A549 (cell line): ENCODE measurements at regions not wholly inside any gene's neighbourhood (a gene's known extent, or its start where the extent isn't known, plus 50 kb on each side); places are given as distances from the start of the nearest gene placed in this dataset.

ENCODE experiments used
- ATAC-seq, 2 experiments: fragments of 200-7000 bp in 1 of 2; fragments of >200 bp in 1 of 2; cut with Nextera tagmentation in 1 of 2; cut with Tn5 transposase in 1 of 2; 3 replicates each; pipeline versions ENCODE4 v1.8.0 to v1.9.1; 2018 to 2020; ENCODE audit warnings: mild to moderate bottlenecking in 1 of 2, moderate library complexity in 1 of 2
- CTCF ChIA-PET: fragments of 300-600 bp; sonication (Branson Sonifier 250); formaldehyde crosslinking; extraction: SDS; loops from one replicate; lab custom pipeline; 2021; ENCODE audit warnings: antibody characterized with exemption, inconsistent platforms; lab: Yijun Ruan, JAX
- POLR2A ChIA-PET: fragments of 350-600 bp; formaldehyde crosslinking; extraction: SDS; loops from one replicate; lab custom pipeline; 2021; ENCODE audit warnings: antibody characterized with exemption, inconsistent platforms; lab: Yijun Ruan, JAX
- DNase-seq, 2 experiments: peaks; one replicate each; pipeline versions ENCODE4 v3.0.0 to v3.0.0-alpha.2; 2011 to 2016; ENCODE audit warnings: low read depth in 1 of 2, low spot score in 1 of 2
- FAIRE-seq: peaks from 2 replicates; lab custom pipeline; 2011; peaks lifted over from hg19 to GRCh38; lab: Jason Lieb, UNC
- H3K27ac ChIP-seq, 2 experiments: fragments of >200 bp; sonication (Bioruptor Twin); formaldehyde crosslinking; 3 replicates each; pipeline ENCODE4 v1.5.1; 2016 to 2017
- H3K4me1 ChIP-seq: fragments of >200 bp; sonication (Bioruptor Twin); formaldehyde crosslinking; 3 replicates; pipeline ENCODE4 v1.6.1; 2016
- H3K4me2 ChIP-seq: fragments of >200 bp; sonication (Bioruptor Twin); formaldehyde crosslinking; 3 replicates; pipeline ENCODE4 v1.6.1; 2016
- H3K4me3 ChIP-seq: fragments of >200 bp; sonication (Bioruptor Twin); formaldehyde crosslinking; 3 replicates; pipeline ENCODE4 v1.5.1; 2016
- H3K9me3 ChIP-seq: fragments of >200 bp; sonication (Bioruptor Twin); formaldehyde crosslinking; 3 replicates; pipeline ENCODE4 v1.6.1; 2016
- BCL3 ChIP-seq: fragments of >200 bp; sonication (Bioruptor Twin); formaldehyde crosslinking; IDR thresholded peaks from 3 replicates; pipeline ENCODE4 v1.6.1; 2016
- CEBPB ChIP-seq, 2 experiments: fragments of >200 bp in 1 of 2; sonication (Bioruptor Twin) in 1 of 2; formaldehyde crosslinking in 1 of 2; IDR thresholded peaks; 2 replicates each; pipeline ENCODE4 v1.6.1; 2012 to 2016
- EP300 ChIP-seq, 2 experiments: fragments of >200 bp; sonication (Bioruptor Twin); formaldehyde crosslinking; IDR thresholded peaks; 2 replicates in 1 of 2; 3 replicates in 1 of 2; pipeline ENCODE4 v1.6.1; 2016 to 2017
- ESRRA ChIP-seq: fragments of 150-350 bp; IDR thresholded peaks from 2 replicates; pipeline ENCODE4 v1.6.1; 2014; ENCODE audit warnings: mild to moderate bottlenecking, low read length, borderline replicate concordance
- FOXS1 ChIP-seq: fragments of 250-450 bp; sonication (Bioruptor Pico); IDR thresholded peaks from 2 replicates; pipeline ENCODE4 v1.5.0; 2020; ENCODE audit warnings: mild to moderate bottlenecking, moderate library complexity
- HDAC2 ChIP-seq: fragments of 200-600 bp; sonication (generic); IDR thresholded peaks from 2 replicates; pipeline ENCODE4 v1.6.1; 2016
- HES2 ChIP-seq: fragments of >200 bp; sonication (Bioruptor Twin); formaldehyde crosslinking; IDR thresholded peaks from 2 replicates; pipeline ENCODE4 v1.6.1; 2016
- MAFK ChIP-seq: fragments of 450-650 bp; IDR thresholded peaks from 2 replicates; pipeline ENCODE4 v1.6.1; 2014; ENCODE audit not compliant: partially characterized antibody
- NR3C1 ChIP-seq: fragments of >200 bp; sonication (Bioruptor Twin); formaldehyde crosslinking; IDR thresholded peaks from 3 replicates; pipeline ENCODE4 v1.6.1; 2017
- POLR2A ChIP-seq: IDR thresholded peaks from 2 replicates; pipeline ENCODE4 v1.6.1; 2012; ENCODE audit warnings: mild to moderate bottlenecking, low read length
- RAD21 ChIP-seq, 2 experiments: fragments of >200 bp in 1 of 2; sonication (Bioruptor Twin) in 1 of 2; formaldehyde crosslinking in 1 of 2; IDR thresholded peaks in 1 of 2; conservative IDR thresholded peaks in 1 of 2; 2 replicates in 1 of 2; 3 replicates in 1 of 2; pipeline ENCODE4 v1.6.1; 2012 to 2018; ENCODE audit warnings: inconsistent platforms in 1 of 2
- RARB ChIP-seq: fragments of 250-450 bp; sonication (Bioruptor Pico); IDR thresholded peaks from 2 replicates; pipeline ENCODE4 v1.8.0; 2021; ENCODE audit warnings: mild to moderate bottlenecking, moderate library complexity
- REST ChIP-seq: fragments of 200-600 bp; sonication (generic); IDR thresholded peaks from 2 replicates; pipeline ENCODE4 v1.6.1; 2016; ENCODE audit warnings: antibody characterized with exemption, mild to moderate bottlenecking, moderate library complexity
- RNF2 ChIP-seq: fragments of 200-600 bp; sonication (generic); IDR thresholded peaks from 2 replicates; pipeline ENCODE4 v1.6.1; 2016; ENCODE audit warnings: low read depth, mild to moderate bottlenecking, antibody characterized with exemption, moderate library complexity, borderline replicate concordance
- ZNF302 ChIP-seq: fragments of 250-450 bp; sonication (Bioruptor Pico); IDR thresholded peaks from 2 replicates; pipeline ENCODE4 v1.9.0; 2021; ENCODE audit warnings: inconsistent platforms, mild to moderate bottlenecking, moderate library complexity
- WGBS: methylation state at CpG from one replicate; pipeline ENCODE4 v1.1.6; 2017; ENCODE audit errors: missing lambda C conversion rate; 5-methylcytosine and 5-hydroxymethylcytosine counted together
- TF ChIP-seq, protein P1 (sequence below): fragments of >200 bp; sonication (Bioruptor Twin); formaldehyde crosslinking; IDR thresholded peaks from 3 replicates; pipeline ENCODE4 v1.5.1; 2016
- TF ChIP-seq, protein P2 (sequence below): fragments of 250-450 bp; sonication (Bioruptor Pico); IDR thresholded peaks from 2 replicates; pipeline ENCODE4 v1.5.0; 2020; ENCODE audit warnings: low read depth, mild to moderate bottlenecking, moderate library complexity

GRCh38 chr22:48695731-48696305, 1131.9 kb downstream of the BRD1 start:
- Histone ChIP-seq H3K9me3 (no peaks in the 10 kb centered on the region), H3K27ac (no peak overlapping the region), H3K4me1 (no peaks in the 10 kb centered on the region), H3K4me3 (no peak overlapping the region), H3K4me2 (no peak overlapping the region)
- CTCF ChIA-PET: no interaction called here
- WGBS: 66% methylated on average over 11 of the region's 19 CpGs
- FAIRE-seq (no peak), ATAC-seq (no peak), DNase-seq (no peak)
- POLR2A ChIA-PET: no interaction called here
- no peak for TF ChIP-seq POLR2A

GRCh38 chr22:48695251-48695650, 1132.4 kb downstream of the BRD1 start:
- ChIA-PET CTCF (no interaction called here), POLR2A (no interaction called here)
- Histone ChIP-seq H3K27ac (no peak overlapping the region), H3K4me2 (no peak overlapping the region), H3K4me1 (no peaks in the 10 kb centered on the region), H3K4me3 (no peak overlapping the region), H3K9me3 (no peaks in the 10 kb centered on the region)
- no peak for TF ChIP-seq ZNF302 (CRISPR knock-in tag)
- no peak for TF ChIP-seq HES2
- TF ChIP-seq, protein P1, sequence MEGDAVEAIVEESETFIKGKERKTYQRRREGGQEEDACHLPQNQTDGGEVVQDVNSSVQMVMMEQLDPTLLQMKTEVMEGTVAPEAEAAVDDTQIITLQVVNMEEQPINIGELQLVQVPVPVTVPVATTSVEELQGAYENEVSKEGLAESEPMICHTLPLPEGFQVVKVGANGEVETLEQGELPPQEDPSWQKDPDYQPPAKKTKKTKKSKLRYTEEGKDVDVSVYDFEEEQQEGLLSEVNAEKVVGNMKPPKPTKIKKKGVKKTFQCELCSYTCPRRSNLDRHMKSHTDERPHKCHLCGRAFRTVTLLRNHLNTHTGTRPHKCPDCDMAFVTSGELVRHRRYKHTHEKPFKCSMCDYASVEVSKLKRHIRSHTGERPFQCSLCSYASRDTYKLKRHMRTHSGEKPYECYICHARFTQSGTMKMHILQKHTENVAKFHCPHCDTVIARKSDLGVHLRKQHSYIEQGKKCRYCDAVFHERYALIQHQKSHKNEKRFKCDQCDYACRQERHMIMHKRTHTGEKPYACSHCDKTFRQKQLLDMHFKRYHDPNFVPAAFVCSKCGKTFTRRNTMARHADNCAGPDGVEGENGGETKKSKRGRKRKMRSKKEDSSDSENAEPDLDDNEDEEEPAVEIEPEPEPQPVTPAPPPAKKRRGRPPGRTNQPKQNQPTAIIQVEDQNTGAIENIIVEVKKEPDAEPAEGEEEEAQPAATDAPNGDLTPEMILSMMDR: no peak
- TF ChIP-seq FOXS1 (CRISPR knock-in tag): no peak
- TF ChIP-seq REST: no peak
- no peak for TF ChIP-seq RAD21 (conservative IDR thresholded peaks at IDR 0.05 in 1 of 2, IDR thresholded peaks at IDR 0.05 in 1 of 2)
- TF ChIP-seq MAFK: no peak
- TF ChIP-seq RARB (CRISPR knock-in tag): no peak
- TF ChIP-seq, protein P2, sequence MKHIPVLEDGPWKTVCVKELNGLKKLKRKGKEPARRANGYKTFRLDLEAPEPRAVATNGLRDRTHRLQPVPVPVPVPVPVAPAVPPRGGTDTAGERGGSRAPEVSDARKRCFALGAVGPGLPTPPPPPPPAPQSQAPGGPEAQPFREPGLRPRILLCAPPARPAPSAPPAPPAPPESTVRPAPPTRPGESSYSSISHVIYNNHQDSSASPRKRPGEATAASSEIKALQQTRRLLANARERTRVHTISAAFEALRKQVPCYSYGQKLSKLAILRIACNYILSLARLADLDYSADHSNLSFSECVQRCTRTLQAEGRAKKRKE (CRISPR knock-in tag): no peak
- no peak for FAIRE-seq
- no peak for ATAC-seq
- no peak for DNase-seq
- 31% methylated on average over 6 of the region's 6 CpGs for WGBS

- no peak for FAIRE-seq
- CTCF ChIA-PET: no interaction called here
- ATAC-seq: no peak
- TF ChIP-seq HDAC2 (no peak), CEBPB (IDR thresholded peaks at IDR 0.05) (no peak), RNF2 (no peak), ESRRA (no peak), NR3C1 (no peak), EP300 (IDR thresholded peaks at IDR 0.05) (no peak), BCL3 (no peak)
- TF ChIP-seq, protein P1: no peak
- TF ChIP-seq, all 56 proteins: peak for 0
- Histone ChIP-seq H3K4me1 (no peaks in the 10 kb centered on the region), H3K4me2 (no peak overlapping the region), H3K27ac (no peak overlapping the region), H3K4me3 (no peak overlapping the region), H3K9me3 (no peaks in the 10 kb centered on the region)
- POLR2A ChIA-PET: no interaction called here
- DNase-seq: no peak
- 58% methylated on average over 8 of the region's 22 CpGs for WGBS
These were observed 1133.3 kb downstream of the BRD1 start for GRCh38 chr22:48694296-48694883.
